Osteocyte (in vitro differentiated cells): ENCODE measurements at regions not wholly inside any gene's neighbourhood (a gene's known extent, or its start where the extent isn't known, plus 50 kb on each side); places are given as distances from the start of the nearest gene placed in this dataset.
A peak's percentile ranks its signal among the peaks of the same experiment; 100 is the strongest.

ENCODE experiments used
- DNase-seq: peaks from one replicate; pipeline ENCODE4 v3.0.0; 2021; ENCODE audit warnings: mixed read lengths; ENCODE audit not compliant: unreplicated experiment; ENCODE audit errors: extremely low spot score
- H3K27ac Mint-ChIP-seq: one replicate; pipeline ENCODE4 v1.8.0; 2021; ENCODE audit warnings: mild to moderate bottlenecking, mixed read lengths; ENCODE audit not compliant: unreplicated experiment
- H3K27me3 Mint-ChIP-seq: one replicate; pipeline ENCODE4 v1.8.0; 2021; ENCODE audit warnings: mixed read lengths; ENCODE audit not compliant: unreplicated experiment
- H3K36me3 Mint-ChIP-seq: one replicate; pipeline ENCODE4 v1.8.0; 2021; ENCODE audit warnings: mixed read lengths; ENCODE audit not compliant: unreplicated experiment
- H3K4me1 Mint-ChIP-seq: one replicate; pipeline ENCODE4 v1.8.0; 2021; ENCODE audit warnings: mixed read lengths; ENCODE audit not compliant: unreplicated experiment
- H3K4me3 Mint-ChIP-seq: one replicate; pipeline ENCODE4 v1.8.0; 2021; ENCODE audit warnings: mild to moderate bottlenecking, moderate library complexity, mixed read lengths; ENCODE audit not compliant: unreplicated experiment
- H3K9me3 Mint-ChIP-seq: one replicate; pipeline ENCODE4 v1.8.0; 2021; ENCODE audit warnings: mixed read lengths; ENCODE audit not compliant: unreplicated experiment
- TF ChIP-seq, protein P1 (sequence below): fragments of 200-600 bp; sonication (generic); IDR thresholded peaks from 2 replicates; pipeline ENCODE4 v1.5.0; 2021; ENCODE audit warnings: antibody characterized with exemption, mild to moderate bottlenecking, moderate library complexity

DNA sequence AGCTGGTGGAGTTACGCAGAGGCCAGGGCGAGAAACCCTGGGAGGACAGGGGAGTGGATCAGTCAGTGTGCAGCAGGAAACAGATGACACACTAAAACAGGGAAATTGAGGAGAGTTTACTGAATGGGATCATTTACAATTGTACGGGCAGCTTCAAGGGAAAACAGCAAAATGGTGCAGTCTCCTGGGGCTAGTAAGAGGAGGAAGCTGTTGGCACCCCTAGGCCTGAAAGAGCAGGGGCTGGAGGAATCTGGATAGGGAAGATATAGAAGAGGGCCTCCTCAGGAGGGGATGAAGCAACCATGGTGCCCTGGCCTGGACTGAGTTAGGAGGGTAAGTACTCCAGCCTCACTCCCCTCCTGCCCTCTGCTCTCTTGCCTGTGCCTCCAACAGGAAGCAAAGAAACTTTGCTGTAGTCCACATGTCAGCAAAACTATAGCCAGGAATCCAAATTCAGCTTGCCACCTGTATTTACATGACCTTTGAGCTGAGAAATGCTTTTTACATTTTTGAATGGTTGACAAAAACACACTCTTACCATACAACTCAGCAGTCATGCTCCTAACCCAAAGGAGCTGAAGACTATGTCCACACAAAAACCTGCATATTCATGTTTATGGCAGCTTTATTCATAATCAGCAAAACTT lies 52.3 kb upstream of the OPN4 start:
- Mint-ChIP-seq H3K4me1 (peaks cover 8% of the 10 kb centered on the region), H3K36me3 (no peaks in the 10 kb centered on the region), H3K4me3 (no peak overlapping the region), H3K9me3 (no peaks in the 10 kb centered on the region), H3K27ac (no peak overlapping the region), H3K27me3 (no peaks in the 10 kb centered on the region)
- TF ChIP-seq, protein P1, sequence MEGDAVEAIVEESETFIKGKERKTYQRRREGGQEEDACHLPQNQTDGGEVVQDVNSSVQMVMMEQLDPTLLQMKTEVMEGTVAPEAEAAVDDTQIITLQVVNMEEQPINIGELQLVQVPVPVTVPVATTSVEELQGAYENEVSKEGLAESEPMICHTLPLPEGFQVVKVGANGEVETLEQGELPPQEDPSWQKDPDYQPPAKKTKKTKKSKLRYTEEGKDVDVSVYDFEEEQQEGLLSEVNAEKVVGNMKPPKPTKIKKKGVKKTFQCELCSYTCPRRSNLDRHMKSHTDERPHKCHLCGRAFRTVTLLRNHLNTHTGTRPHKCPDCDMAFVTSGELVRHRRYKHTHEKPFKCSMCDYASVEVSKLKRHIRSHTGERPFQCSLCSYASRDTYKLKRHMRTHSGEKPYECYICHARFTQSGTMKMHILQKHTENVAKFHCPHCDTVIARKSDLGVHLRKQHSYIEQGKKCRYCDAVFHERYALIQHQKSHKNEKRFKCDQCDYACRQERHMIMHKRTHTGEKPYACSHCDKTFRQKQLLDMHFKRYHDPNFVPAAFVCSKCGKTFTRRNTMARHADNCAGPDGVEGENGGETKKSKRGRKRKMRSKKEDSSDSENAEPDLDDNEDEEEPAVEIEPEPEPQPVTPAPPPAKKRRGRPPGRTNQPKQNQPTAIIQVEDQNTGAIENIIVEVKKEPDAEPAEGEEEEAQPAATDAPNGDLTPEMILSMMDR, result no peak
- peak; percentile 48 for DNase-seq

DNA sequence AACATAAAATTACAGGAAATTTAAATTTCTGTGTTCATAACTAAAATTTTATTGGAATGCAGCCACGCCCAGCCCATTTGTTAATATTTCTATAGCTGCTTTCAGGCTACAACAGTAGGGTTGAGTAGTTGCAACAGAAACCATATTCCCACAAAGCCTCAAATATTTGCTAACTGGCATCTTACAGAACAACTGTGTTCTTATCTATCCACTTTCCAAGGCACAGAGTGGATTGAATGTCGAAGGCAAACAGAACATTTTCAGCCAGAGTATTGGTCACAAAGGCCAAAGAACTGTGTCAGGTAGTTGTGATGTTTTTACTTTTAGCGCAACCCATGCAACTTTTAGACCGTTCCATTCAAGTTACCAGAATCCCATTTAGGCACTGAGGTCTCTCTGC lies 51.1 kb upstream of the OPN4 start:
- Mint-ChIP-seq H3K4me3 (no peak overlapping the region), H3K27ac (no peak overlapping the region), H3K4me1 (peaks cover 8% of the 10 kb centered on the region), H3K27me3 (peaks cover 7% of the 10 kb centered on the region), H3K36me3 (no peaks in the 10 kb centered on the region), H3K9me3 (peaks cover 6% of the 10 kb centered on the region)
- TF ChIP-seq, protein P1, result no peak
- DNase-seq, result no peak
